ENCODE measurements at regions not wholly inside any gene's neighbourhood (a gene's known extent, or its start where the extent isn't known, plus 50 kb on each side); places are given as distances from the start of the nearest gene placed in this dataset.

GRCh38 chr18:24685254-24685959 lies 225.0 kb downstream of the HRH4 start:
- no peak for TF ChIP-seq TCF7L2 (IDR thresholded peaks at IDR 0.05; ENCODE audit: low read depth, low read length)
- TF ChIP-seq, protein P1, sequence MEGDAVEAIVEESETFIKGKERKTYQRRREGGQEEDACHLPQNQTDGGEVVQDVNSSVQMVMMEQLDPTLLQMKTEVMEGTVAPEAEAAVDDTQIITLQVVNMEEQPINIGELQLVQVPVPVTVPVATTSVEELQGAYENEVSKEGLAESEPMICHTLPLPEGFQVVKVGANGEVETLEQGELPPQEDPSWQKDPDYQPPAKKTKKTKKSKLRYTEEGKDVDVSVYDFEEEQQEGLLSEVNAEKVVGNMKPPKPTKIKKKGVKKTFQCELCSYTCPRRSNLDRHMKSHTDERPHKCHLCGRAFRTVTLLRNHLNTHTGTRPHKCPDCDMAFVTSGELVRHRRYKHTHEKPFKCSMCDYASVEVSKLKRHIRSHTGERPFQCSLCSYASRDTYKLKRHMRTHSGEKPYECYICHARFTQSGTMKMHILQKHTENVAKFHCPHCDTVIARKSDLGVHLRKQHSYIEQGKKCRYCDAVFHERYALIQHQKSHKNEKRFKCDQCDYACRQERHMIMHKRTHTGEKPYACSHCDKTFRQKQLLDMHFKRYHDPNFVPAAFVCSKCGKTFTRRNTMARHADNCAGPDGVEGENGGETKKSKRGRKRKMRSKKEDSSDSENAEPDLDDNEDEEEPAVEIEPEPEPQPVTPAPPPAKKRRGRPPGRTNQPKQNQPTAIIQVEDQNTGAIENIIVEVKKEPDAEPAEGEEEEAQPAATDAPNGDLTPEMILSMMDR (IDR thresholded peaks at IDR 0.05): no peak
